HG03064 (cell line): ENCODE measurements at regions not wholly inside any gene's neighbourhood (a gene's known extent, or its start where the extent isn't known, plus 50 kb on each side); places are given as distances from the start of the nearest gene placed in this dataset.
"Not testable (repeated sequence)": the region's sequence is repeated elsewhere in the genome, so short reads cannot be mapped to it uniquely, and the experiment has no call there.

Source experiments
- ATAC-seq: cut with Tn5 transposase; IDR thresholded peaks from one replicate; pipeline ENCODE4 v1.9.1; 2021; ENCODE audit warnings: low read depth; ENCODE audit not compliant: unreplicated experiment

GRCh38 chr15:96153929-96154328 lies 176.6 kb upstream of the NR2F2 start:
- no peak for ATAC-seq

GRCh38 chr15:96158938-96159337 lies 171.6 kb upstream of the NR2F2 start:
- no peak for ATAC-seq

DNA sequence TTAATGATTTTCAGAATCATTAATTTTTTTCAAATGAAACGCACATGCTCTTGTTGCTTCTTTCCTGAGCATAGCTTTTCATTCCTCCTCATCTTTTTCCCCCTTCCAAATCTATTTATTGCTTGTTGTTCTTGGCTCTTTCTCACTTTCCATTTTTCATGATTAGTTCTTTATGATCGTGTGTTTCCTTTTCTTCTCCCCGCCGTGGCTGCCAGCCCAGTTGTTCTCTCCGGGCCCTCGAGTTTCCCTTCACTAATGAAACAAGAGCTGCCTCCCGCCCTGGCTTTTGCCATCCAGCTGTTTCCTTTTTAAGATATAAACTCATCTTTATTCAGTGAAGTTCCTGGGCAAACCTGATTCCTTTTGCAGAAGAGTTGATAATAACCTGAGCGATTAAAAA lies 170.2 kb upstream of the NR2F2 start:
- ATAC-seq: no peak

GRCh38 chr15:96160800-96161199 lies 169.7 kb upstream of the NR2F2 start:
- no peak for ATAC-seq

- ATAC-seq: no peak
Observed at GRCh38 chr15:96162322-96162721, 168.2 kb upstream of the NR2F2 start.

DNA sequence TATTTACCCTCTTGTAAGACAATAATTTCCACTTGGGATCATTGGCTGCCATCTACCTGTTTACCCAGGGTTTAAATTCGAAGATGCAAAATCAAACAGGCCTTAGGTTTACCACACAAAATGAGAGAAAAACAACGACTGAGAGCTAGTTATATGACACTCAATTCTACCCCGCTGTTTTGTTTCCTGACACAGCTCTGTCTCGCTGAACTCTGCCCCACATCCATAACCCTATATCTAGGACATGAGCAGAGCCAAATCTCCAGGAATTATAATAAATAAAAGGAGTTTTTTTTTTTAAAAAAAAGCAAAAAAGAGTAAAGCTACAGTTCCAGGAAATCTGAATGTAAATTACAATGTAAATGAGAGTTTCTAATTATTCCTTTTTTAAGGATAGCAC lies 165.4 kb upstream of the NR2F2 start:
- ATAC-seq: no peak

GRCh38 chr15:96165775-96166174 lies 164.7 kb upstream of the NR2F2 start:
- ATAC-seq: no peak

GRCh38 chr15:96166223-96167200 lies 164.0 kb upstream of the NR2F2 start:
- no peak for ATAC-seq

DNA sequence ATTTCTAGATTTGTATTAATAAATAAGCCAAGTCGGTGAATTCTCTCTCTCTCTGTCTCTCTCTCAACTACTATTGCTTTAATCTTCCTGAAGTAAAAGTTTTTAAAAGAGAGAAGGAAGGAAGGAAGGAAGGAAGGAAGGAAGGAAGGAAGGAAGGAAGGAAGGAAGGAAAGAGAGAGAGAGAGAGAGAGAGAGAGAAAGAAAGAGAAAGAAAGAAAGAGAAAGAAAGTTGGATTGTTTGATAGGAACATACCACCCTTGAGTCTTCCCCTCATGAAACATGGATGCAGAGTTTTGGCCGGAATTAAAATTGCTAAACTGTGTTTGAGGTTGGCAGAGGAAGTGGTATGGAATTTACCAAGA lies 159.9 kb upstream of the NR2F2 start:
- not testable (repeated sequence) for ATAC-seq

DNA sequence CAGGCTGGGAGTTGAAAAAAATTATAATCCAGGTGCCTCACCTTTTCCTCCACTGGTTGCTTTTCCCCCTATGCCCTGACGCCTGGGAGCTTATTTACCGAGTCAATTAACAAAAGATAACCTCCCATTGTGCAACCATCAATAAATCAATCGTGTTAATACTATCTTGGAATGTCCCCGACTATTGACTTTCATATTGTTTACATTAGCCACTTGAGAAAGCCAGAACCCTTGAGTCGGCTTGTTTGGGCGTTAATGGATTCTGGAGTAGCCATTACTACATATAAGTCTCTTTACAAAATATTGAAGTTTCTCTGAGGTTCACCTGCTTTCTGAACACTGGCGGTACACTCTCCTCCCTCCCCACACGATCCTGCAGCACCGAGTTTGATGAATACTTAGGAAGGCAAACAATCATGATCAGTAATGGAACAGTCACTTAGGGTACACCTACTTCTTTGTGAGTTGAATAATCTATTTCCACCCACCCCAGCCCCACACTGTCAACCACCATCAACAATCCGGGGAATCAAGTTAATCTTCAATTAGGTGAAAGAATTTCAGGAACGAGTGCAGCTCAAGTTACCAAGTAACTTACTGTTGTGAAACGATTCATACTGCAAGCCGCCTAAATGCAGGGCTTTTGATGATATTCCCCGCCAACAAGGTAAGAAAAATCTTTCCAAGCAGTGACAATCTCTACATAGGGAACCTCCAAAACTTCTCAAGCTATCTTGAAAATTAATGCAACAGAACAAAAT lies 159.3 kb upstream of the NR2F2 start:
- ATAC-seq: no peak

DNA sequence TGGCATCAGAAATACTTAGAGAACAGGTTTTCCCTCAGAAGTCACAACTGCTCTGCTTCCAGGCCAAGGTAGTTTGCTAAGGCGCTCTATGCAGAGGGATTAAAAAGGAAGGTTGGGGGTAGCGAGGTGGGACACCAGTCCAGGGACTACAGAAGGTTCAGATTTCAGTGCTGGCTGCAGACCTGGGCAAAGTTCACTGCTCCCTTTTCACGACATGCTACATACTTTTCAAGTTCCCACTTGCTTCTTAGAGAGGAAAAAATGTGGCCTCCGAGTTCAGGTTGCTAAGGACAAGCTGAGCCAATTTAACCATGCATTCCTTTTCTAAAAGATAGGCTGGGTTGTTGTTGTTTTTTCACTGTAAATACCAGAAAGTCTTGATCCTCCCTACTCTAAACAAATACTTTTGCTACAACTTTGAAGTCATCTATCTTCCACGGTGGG lies 158.6 kb upstream of the NR2F2 start:
- ATAC-seq: no peak

GRCh38 chr15:96172417-96172816 lies 158.1 kb upstream of the NR2F2 start:
- ATAC-seq: no peak

DNA sequence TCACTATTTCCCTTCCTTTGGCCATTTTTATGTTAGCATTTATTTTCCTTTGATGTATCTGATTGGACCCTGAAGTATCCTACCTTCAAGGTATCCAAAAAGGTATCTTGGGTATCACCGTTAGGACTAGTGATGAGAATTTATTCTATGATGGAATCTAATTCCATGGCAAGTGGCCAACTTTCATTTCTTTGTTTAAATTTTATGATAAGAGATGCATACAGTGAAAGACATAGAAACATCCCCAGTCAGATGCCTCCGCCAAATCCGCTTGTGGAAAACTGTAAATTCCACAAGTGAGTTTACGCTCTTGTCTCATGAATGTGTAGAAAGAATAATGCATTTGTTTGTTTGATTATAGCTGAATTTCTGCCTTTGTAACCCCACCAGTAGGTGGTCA lies 153.7 kb upstream of the NR2F2 start:
- ATAC-seq: no peak

DNA sequence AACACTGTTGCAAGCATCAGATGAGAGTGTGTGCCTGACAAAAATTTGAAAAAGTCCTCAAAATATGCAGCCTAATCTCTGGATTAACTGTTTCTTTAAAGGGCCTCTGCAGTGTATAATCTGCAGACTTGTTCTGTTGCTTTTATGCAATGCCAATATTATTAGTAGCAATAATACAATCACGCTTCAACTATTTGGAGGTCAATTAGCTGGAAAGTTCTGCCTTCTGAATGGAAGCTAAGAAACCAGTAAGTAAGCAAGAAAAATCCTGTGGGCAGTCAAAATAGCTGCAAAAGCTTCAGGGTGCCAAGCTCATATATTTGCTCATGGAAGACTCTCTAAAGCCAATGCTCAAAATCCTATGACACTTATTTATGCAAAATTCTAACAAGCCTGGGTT lies 153.2 kb upstream of the NR2F2 start:
- no peak for ATAC-seq

GRCh38 chr15:96180087-96180748 lies 150.3 kb upstream of the NR2F2 start:
- no peak for ATAC-seq

DNA sequence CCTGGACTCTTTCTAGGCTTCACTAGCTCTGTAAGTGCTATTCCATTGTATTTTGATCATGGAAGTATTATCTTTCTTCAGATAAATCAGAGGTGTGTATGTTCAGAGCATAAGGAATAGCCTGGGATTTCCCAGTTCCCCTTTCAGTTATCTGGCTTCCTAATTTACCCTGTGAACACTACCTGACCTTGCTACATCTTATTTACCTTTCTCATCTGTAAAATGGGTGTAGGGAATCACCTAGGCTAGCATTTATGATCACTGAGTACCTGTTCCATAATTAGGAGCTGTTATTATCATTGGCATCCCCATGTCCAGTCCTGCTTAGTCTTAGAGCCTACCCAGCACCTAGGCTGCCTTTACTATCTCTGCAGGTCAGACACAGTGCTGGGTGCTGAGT lies 149.3 kb upstream of the NR2F2 start:
- no peak for ATAC-seq

DNA sequence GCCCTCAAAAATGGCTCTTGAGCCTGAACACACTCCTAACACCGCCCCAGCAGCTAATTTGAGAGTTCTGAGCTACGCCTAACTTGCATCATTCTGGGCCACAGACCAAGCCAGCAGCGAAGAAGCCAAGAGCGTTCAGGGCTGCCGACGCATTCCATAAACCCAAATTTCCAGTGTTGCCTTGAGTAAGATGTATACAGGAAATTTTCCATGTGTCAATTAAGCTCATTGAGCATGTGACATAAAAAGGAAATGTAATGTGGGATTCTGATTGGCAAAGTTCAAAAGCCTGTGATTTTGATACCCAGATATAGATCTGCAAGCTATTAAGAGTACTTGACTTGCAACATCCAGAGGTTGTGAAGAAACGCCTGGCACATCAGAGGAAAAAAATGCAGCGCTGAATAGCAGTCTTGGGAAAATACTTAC lies 148.6 kb upstream of the NR2F2 start:
- no peak for ATAC-seq

DNA sequence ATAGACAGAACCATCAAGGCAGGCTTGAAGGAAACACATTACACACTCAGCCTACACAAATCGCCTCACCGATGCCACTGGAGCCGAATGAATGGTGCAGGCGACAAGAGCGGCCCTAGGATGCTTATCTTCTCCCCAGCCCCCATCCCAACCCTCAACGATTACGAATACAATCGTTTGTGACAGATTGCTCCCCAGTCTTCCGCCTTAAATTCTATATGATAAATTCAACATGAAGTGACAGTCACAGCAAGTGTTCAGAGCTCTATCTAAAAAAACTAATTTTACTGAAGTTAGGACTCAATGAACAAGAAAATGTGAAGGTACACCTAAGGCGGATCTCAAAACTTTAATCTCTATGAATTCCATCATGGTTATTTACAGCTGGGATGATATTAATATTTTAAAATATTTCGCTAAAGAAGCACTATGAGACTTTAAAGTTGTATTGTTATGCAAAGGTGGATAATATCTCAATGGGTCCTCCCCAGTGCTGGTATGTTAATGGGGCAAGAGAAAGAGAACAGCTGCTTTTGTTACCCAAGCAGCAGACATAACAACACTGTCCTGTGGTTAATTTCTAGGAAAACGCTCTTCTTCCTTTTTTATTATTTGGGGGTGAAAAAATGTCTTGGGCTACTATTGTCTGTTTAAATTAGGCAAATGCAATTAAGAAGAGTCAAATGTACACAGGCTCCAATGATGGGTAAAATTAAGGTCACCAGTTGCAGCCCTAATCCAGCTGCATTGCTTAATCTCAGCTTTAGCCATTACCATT lies 147.6 kb upstream of the NR2F2 start:
- ATAC-seq: no peak

DNA sequence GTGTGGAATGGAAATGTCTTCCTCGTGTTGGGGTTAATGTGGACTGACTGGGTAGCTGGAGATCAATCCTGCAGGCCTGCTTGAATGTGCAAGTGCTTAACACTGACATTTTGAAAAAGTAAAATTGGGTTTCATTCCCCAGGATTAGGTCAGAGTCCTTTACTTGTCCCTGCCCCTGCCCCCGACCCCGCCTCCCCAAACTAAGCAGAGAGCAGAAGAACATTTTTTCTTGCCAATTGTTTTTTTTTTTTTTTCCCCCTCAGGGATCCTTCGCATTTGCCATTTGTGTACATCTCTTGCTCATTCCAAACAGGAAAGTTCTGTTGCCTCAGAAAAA lies 147.0 kb upstream of the NR2F2 start:
- no peak for ATAC-seq

DNA sequence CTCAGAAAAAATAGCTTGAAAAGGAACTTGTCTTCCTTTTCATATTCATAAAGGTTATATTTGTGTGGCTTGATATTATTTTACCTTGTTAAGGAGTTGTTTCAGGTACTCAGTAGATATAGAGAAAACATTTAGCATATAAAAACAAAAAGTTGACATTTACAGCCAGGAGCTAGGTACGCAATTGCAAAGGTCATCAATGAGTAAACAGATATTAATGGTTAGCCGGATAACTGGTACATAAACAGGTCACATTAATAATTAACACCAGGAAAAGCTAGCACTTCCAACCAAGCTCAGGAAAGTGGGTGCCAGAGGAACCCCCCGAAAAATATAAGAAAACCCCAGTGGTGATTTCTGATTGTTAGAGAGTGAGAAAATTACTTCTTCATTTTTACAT lies 146.6 kb upstream of the NR2F2 start:
- ATAC-seq: no peak

DNA sequence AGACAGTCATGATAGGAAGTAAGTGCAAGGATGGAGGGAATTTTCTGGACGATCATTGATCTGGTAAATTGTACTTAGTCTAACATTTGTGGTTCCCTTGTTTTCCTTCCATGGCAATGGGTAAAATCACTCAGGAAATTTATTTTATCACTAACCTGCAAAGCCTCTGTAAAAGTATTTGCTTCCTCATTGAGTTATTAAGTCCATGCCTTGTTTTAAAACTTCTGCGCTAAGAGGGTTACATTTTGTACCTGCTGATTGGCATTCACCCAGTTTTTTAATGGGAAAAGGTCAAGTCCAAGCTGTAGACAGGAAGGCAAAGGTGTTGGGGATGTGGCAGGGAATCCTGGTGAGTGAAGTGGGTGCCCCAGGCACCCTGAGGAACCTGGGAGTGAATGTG lies 146.2 kb upstream of the NR2F2 start:
- ATAC-seq: no peak
